ENCODE measurements at regions not wholly inside any gene's neighbourhood (a gene's known extent, or its start where the extent isn't known, plus 50 kb on each side); places are given as distances from the start of the nearest gene placed in this dataset.
"Not testable (repeated sequence)": the region's sequence is repeated elsewhere in the genome, so short reads cannot be mapped to it uniquely, and the experiment has no call there.

DNA sequence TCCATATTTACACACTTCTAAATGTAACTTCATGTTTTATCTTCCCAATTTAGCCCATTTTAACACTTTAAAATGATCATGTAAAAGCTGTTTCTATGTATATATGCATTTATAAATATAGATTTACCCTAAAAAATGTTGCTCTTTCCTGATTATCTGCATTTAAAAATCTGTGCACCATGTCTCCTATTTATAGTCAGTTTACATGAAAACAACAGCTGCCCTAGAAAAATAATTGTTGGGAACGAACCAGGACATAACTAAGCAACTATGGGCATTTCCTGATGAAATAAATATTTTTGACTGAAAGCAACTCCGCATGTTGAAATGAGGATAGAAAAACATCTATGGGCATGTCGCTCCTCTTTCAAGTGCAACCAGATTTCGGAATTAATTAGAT is 1368.2 kb downstream of the FAM181B start:
- DNase-seq, result no peak

DNA sequence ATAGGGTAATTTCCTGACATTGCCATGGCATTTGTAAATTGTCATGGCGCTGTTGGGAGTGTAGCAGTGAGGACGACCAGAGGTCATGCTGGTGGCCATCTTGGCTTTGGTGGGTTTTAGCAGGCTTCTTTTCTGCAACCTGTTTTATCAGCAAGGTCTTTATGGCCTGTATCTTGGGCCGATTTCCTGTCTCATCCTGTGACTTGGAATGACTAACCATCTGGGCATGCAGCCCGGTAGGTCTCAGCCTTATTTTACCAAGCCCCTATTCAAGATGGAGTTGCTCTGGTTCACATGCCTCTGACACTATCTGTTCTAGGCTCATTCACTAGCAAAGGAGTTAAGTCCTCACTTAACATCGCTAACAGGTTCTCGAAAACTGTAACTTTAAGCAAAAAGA is 1374.2 kb downstream of the FAM181B start:
- DNase-seq, result no peak

DNA sequence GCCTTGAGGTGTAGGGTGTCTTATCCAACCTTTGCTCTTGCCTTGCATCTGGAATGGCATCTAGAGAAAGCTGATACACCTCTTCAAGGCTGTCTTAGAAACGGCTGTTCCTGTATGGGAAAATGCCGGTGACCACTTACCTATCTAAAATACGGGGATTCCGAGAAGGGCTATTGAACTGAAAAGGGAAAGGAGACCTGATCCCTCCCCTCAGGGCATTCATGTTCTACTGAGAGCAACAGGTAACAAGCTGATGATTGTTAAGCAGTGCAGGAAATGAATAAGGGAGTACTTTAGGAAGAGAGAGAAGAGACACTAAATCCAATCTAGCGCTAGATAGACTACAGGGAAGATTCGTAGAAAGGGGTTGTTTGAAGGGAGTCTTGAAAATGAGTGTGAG is 1388.1 kb downstream of the FAM181B start:
- DNase-seq, result no peak

DNA sequence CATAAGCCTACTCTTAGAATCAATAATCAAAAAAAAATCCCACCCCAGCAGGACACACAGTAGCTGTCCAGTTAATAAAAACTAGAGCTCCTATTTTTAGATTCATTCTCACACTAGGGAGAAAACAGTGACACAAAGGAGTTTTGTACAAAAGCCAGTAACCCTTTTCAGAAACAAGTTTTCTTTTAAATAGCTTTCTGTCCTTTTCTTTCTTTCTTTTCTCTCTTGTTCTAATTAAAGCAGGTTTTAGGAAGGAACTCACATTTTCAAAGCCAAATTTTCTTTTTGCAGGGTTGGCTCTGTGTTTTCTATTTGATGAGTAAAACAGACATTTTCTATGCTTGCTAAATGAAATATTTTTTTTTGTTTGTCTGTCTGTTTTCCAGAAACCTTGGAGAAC is 1390.7 kb downstream of the FAM181B start:
- no peak for DNase-seq

DNA sequence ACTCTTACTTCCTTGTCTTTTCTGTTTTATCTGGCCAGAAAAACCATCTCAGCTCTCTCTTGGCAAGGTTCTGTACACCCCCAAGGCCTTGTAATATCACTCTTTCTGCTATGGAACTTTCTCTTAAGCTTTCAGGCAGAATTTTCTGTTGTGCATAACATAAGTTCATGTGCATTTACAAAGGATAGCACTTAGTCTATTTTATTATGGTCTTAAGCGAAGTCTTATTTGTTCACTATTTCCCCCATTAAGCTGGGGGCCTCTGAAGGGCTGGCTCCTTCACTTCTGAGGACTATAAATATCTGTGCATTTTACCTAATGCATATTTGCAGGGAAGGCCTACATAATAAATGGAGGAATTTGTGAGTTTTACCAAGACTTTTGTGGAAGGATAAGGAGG is 1393.4 kb downstream of the FAM181B start:
- no peak for DNase-seq

DNA sequence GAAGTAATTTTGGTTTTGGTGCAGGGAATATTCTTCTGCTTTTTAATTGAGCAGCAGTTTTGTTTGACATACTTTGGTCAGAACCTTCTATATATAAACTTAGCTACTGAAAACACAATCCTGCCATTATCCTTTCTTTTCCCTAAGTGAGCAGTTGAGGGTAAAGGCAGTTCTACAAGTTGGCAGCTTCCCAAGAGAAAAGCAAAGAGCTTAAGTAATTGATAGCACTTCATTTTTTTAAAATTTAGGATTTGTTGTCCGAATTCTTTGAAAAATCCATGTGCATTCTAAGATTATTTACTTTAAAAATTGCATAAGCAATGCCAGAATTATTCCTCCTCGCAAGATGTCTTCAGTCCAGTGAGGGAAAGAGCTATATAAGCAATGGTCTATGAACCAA is 1394.1 kb downstream of the FAM181B start:
- DNase-seq, result no peak

DNA sequence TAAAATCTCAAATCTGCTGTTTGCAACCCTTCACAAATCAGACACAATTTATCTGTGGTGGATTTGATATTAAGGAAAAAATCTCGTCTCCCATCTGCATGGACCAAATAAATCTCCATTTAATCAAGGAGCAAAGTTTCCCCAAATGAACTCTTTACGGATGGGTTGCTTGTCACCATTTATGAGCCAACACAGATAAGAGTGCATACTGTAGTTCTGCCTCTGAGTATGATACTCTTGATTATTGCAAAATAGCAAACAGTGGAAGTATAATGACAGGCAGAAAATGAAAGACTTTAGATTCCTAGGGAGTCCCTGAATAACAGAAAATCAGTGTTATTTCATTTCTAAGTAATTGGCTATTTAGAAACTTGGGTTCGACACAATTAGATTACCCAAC is 1395.9 kb downstream of the FAM181B start:
- DNase-seq, result no peak

DNA sequence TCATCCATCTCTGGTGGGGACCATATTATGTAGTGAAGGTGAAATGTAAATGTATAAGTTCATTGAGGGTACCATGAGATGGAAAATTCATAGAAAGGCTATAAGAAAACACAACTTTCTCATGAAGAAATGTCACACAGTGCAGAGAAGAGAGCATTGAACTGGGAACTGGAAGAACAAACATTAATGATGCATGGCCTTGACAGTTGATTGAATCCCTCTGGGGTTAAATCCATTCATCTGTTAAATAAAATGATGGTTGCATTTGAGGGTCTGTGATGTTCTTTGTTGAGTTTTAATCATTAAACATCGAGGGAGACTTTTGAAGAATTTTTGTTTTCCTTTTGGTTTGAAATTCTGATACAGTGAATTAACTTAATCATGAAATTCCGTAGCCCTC is 1401.4 kb downstream of the FAM181B start:
- no peak for DNase-seq

DNA sequence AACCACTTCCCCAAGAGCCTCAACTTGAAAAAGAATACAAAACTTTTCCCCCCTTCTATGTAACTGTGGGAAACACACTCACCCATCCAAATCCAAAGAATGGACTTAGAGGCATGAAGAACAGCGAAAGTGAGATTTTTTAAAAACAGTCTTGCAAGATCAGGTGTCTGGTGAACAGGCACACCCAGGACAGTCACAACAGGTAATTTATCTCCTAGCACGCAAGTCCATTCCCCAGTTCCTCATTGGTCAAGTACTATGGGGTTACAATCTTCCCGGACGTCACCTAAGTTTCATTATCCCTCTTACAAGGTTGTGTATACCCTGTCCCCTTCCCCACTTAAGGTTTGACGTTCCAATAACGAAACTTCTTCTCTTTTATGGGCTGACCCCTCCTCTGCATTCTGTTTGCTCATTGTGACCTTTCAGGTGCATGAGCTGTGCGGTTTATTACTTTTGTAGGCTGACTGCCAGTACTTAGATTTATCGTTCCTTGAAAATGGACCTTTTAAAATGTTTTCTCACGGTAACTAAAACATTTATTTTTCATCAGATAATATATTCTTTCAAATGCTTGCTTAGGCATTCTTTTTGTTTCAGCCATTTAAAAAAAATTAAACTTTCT is 1401.9 kb downstream of the FAM181B start:
- no peak for DNase-seq

DNA sequence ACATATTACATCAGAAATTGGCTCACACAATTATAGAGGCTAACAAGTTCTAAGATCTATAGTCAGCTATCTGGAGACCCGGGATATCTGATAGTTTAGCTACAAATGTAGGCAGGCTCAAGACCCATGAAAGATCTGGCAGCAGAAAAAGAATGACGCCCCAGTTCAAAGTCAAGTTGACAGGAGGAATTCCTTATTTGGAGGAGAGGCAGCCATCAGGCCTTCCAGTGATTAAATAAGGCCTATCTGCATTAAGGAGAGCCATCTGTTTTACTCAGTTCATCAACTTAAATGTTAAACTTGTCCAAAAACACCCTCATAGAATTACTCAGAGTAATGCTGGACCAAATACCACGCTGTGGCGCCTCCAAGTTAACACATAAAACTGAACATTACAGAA is 1402.6 kb downstream of the FAM181B start:
- no peak for DNase-seq

DNA sequence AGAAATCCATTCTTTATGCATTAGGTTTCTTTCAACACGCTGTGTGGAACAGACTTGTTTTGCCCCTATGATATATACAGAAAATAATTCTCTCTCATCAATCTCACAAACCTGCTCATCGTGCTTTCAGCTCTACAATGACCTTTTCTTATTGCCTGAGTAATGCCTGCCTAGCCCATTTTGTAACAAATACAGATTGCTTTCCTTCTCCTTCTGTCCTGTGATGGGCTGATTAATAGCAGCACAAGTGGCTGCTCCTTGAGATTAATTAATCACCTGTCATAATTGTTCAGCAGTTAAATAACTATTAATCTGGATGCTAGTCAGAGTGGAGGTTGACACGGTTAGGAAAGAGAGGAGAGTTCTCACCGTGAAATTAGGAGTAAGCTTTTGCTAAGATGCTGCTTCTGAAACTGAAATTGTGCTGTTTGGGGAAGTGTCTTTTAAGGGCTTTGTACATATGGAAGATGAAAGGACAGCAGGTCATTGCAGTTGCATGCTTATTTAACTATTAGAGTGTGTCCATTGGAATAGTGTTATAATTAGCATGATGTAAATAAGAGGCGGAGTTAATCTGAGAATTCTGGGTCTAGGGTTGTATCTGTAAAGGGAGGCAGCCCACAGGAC is 1430.5 kb downstream of the FAM181B start:
- no peak for DNase-seq

DNA sequence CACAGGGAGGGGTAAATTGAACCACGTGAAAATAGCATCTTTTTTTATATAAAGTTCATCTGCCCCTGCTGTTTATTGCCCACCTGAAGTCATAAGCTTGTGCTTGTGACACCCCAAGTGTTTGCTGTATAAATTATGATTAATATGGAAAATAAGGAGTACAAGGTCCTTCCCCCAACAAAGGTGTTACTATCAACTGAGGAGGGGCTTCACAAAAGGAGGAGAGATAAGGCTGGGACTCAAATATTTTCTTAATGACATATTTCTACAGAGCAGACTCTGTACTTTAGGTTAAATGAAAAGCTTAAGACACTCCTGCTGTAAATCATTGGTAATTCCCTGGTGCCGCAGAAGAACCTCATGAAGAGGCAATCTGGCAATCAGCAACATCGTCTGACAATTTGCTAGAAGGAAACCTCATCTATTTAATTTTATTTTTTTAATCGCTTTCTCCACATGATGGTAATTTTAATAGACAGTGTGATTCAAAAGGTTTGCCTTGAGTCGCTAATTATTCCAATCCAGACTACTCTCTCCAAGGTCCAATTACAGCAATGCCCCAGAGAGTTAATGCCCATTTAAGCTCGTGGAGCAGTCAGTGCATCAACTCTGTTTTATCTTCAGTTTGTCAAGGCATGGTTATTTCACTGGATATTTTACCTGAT is 1432.4 kb downstream of the FAM181B start:
- no peak for DNase-seq

DNA sequence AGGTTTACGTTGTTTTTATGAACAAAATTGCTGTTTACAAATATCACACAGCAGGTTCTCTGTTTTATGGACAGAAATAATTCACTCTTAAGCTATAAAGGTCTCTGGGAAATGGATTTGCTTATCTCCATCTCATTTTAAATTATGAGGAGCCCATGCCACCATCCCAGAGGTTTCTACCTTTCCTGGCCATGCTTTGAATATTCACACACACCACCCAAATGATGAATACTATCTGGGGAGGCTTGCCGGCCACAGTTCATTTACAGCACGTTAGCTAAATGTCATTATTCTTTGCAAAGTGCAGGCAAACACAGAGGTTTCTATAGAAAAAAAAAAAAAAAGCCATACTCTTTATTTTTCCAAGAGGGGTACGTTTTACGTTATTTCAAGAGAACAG is 1446.7 kb downstream of the FAM181B start:
- DNase-seq, result no peak

DNA sequence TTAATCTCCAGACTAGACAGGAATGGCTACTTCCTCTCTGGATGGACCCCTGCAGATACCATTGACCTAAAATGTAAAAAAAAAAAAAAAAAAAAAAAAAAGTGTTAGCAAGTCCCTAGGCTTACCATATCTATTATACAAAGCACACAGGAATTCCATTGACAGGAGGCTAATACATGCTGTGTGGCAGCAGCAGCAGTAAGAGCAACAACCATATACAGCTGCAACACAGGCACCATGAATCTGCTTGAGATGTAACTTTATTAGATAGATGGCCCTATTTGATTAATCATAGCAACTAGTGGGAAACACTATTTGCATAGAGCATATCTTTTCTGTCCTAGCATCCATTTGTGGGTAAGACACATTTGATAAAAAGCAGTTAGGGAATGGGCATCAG is 1447.1 kb downstream of the FAM181B start:
- no peak for DNase-seq

DNA sequence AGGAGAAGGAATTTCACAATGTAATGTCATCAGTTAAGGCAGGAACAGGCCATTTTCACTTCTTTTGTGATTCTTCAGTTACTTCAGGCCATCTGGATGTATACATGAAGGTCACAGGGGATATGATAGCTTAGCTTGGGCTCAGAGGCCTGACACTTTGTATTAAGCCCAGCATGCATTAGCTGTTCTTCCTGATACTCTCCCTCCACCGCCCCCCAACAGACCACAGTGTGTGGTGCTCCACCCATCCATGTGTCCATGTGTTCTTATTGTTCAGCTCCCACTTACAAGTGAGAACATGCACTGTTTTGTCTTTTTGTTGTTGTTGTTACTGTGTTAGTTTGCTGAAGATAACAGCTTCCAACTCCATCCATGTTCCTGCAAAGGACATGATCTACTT is 1453.4 kb downstream of the FAM181B start:
- DNase-seq, result not testable (repeated sequence)

DNA sequence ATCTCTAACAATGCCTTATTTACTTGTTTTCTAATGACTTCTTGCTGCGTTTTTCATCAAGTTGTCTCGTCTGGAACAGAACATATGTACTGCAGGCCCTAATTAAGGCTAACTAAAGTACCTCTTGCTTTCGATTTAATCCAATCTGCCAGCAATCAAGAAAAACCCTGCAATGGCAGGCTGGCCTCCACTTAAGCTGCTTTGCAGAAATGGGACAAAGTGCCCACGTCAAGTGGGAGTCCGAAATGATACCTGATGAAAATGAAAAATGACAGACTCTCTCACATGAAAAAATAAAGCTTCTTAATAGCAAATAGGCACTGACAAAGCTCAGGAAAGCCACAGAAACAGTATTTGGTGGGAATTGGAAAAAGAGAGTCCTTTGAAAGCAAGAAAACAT is 1454.7 kb downstream of the FAM181B start:
- no peak for DNase-seq

DNA sequence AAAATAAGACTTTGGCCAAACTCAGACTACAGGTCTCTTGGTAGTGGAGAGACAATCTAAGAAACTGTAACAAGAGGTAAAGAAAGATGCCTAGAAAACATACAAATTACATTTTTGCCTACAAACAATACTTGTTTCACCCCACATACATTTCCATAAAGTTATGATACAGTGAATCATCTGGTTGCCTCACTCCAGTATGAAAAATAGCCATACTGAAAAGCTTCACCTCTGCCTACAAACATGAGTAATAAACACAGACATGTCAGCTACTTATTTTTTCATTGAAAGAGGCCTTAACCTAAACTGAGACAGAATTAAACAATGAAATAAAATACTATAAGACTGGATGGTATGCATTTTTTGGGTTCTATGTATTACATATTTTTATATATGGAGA is 1463.0 kb downstream of the FAM181B start:
- DNase-seq, result no peak

DNA sequence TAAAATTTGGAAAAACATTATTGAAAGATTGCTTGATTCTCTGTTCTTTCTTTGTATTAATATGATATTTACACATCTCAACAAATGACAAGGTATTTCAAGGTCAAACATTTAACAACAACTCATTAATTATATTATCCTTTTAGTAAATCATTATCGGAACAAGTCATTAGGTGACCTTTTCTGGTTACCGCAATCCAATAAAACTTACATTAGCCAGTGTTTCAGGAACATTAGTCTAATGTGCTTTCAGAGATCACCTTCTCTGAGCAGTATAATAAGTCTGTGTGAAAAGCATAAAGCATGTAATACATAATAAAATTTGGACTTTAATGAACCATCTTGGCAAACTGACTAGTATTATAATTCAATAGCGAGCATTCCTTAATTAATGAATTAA is 1466.4 kb downstream of the FAM181B start:
- DNase-seq, result no peak

DNA sequence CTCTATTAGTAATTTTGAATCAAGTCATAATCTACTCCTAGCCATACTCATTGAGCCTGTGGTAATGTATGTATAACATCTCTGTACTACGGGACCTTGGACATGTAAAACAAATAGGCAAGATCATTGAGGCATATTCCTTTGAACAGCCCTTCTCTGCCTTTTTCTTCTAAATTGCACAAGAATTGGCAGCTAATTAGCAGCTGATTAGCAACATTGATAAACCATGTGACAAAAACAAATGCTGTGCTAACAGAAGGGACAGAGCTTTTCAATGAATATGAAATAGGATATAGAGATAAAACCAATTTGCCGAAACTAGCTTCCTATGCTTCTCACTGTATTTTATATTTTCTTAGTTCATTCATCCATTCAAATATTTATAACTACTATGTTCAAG is 1474.2 kb downstream of the FAM181B start:
- no peak for DNase-seq

DNA sequence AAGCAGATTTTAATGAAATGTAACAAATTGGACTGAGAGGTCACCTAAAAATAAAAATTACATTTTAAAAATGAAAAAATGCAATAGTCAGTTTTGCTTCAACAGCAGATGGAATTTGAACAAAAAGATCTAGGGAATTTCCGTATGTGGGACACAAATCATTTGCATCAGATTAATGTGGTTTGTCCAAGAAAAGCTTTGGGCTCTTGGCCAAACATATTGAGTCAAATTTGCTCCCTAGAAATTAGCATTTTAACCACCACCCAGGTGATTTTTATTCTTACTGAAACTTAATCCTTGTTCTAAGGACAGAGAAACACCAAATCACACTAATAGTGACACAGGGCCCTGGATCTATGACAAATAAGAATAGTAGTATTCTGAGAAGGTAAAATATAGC is 1477.8 kb downstream of the FAM181B start:
- no peak for DNase-seq

DNA sequence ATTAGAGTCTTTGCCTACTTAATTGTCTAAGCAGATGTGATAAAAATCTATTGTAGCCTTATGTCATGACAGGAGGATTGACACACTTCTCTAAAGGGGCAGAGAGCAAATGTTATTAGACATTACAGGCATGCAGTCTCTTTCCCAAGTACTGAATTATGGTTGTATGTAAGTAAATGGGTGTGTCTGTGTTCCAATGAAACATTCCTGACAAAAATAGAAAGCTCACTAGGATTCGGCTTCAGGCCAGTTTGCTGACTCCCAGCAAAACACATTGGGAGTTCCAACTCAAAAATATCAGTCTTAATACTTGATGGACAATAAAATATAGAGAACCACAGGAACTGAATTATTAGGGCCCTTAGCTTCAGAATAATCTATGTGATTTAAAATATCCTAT is 1480.4 kb downstream of the FAM181B start:
- DNase-seq, result no peak

DNA sequence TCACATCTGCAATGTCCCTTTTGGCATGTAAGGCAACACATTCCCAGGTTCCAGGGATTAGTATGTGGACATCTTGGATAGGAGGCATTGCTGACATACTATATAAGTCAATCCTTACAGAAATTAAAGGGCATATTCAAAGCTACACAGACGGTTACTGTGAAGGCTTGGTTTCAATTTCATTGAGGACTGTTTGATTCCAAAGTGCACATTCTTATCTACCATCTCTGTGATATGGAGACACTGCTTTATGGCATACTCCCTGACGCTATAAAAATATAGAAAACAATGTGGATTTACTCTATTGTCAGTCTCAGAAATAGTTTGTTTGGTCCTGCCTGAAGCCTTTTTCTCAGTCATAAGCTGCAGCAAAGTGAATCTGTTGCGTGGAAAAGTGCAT is 1486.7 kb downstream of the FAM181B start:
- DNase-seq, result no peak

DNA sequence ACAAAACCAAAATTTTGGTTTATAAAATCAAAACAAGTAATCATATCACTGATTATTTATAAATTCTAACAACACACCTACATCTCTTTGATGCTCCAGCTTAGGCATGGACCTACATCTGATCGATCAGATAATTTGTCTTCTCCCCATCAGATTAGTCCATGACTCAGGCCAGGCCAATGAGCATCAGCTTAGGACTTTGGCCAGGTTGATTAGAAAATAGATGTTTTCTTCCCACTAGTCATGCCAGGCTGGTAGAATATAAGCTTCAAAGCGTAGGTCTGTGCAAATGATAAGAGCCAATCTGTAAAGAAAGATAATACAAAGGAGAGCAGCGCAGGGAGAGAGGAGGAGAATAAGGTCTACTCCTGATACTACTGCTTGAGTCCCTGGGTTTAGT is 1487.9 kb downstream of the FAM181B start:
- DNase-seq, result no peak

DNA sequence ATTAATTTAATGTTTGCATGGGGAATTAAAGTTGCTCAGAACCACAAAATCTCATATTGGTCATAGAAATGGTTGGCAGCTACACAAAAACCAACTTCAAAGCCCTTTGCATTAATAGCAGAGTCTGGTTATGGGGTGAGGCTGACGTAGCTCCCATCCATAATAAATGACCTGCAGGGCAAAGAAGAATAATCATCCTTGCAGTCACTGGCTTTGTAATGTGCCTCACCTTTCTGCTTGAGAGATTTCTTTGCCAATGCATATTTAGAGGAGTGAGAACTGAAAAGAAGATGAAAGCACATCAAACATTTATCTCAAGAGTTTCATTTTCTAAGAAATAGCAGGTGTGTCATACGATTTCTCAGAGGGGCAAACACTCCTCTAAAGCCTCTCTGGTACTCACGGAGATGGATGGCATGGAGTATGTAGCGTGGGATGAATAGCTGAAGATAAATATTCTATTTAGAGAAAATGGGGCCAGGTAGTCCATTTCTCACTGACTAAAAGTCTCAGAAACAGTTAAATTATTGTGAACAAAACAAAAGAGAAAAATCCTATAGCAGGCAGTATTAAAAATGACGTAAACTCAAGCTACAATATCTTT is 1491.9 kb downstream of the FAM181B start:
- DNase-seq, result no peak

Data from DMS53 (cell line).